DND-41 (cell line): ENCODE measurements at regions not wholly inside any gene's neighbourhood (a gene's known extent, or its start where the extent isn't known, plus 50 kb on each side); places are given as distances from the start of the nearest gene placed in this dataset.

Experiments
- ATAC-seq: fragments of 200-7000 bp; cut with Tn5 transposase; 3 replicates; pipeline ENCODE4 v1.9.1; 2021; ENCODE audit warnings: low read depth; ENCODE audit not compliant: insufficient read depth
- DNase-seq: peaks from one replicate; pipeline ENCODE4 v3.0.0-alpha.2; 2020
- H2AFZ ChIP-seq: 2 replicates; pipeline ENCODE4 v1.6.0; 2012; ENCODE audit warnings: low read depth, low read length
- H3K27ac ChIP-seq: 2 replicates; pipeline ENCODE4 v1.5.1; 2012; ENCODE audit warnings: low read length, inconsistent platforms
- H3K27me3 ChIP-seq: fragments of 200-600 bp; sonication (generic); 2 replicates; pipeline ENCODE4 v1.6.0; 2012; ENCODE audit warnings: low read length, mild to moderate bottlenecking, inconsistent platforms; ENCODE audit not compliant: insufficient read depth, poor library complexity
- H3K36me3 ChIP-seq: 2 replicates; pipeline ENCODE4 v1.5.1; 2012; ENCODE audit warnings: low read length, inconsistent platforms; ENCODE audit not compliant: insufficient read depth
- H3K4me1 ChIP-seq: 2 replicates; pipeline ENCODE4 v1.5.1; 2012; ENCODE audit warnings: mild to moderate bottlenecking, low read length; ENCODE audit not compliant: insufficient read depth
- H3K4me2 ChIP-seq: 2 replicates; pipeline ENCODE4 v1.6.0; 2012; ENCODE audit warnings: mild to moderate bottlenecking, moderate library complexity, low read length, inconsistent platforms; ENCODE audit not compliant: insufficient read depth
- H3K4me3 ChIP-seq, 2 experiments: fragments of 200-600 bp in 1 of 2; shearing (Covaris generic) in 1 of 2; 2 replicates each; pipeline ENCODE4 v1.5.1; 2012 to 2016; ENCODE audit warnings: inconsistent platforms in 2 of 2, low read length in 2 of 2, mild to moderate bottlenecking in 2 of 2, low read depth in 1 of 2, moderate library complexity in 1 of 2
- H3K79me2 ChIP-seq: 2 replicates; pipeline ENCODE4 v1.6.0; 2012; ENCODE audit warnings: low read length, inconsistent platforms; ENCODE audit not compliant: insufficient read depth
- H3K9ac ChIP-seq: 2 replicates; pipeline ENCODE4 v1.6.0; 2012; ENCODE audit warnings: low read depth, mild to moderate bottlenecking, inconsistent platforms, low read length, moderate library complexity
- H3K9me3 ChIP-seq: 2 replicates; pipeline ENCODE4 v1.5.1; 2012; ENCODE audit warnings: low read length, moderate library complexity, mild to moderate bottlenecking, inconsistent platforms; ENCODE audit not compliant: insufficient read depth, severe bottlenecking
- H4K20me1 ChIP-seq: 2 replicates; pipeline ENCODE4 v1.6.0; 2012; ENCODE audit warnings: low read length; ENCODE audit not compliant: insufficient read depth
- EZH2 ChIP-seq: IDR thresholded peaks from 3 replicates; pipeline ENCODE4 v1.6.1; 2012; ENCODE audit warnings: borderline replicate concordance, low read depth, mild to moderate bottlenecking, moderate library complexity, low read length, inconsistent platforms; ENCODE audit not compliant: severe bottlenecking
- TF ChIP-seq, protein P1 (sequence below): IDR thresholded peaks from 2 replicates; pipeline ENCODE4 v1.5.1; 2012; ENCODE audit warnings: borderline replicate concordance, low read length, moderate library complexity, mild to moderate bottlenecking; ENCODE audit not compliant: poor library complexity, severe bottlenecking; ENCODE audit errors: extremely low read depth

- H3K27me3 ChIP-seq: no peaks in the 10 kb centered on the region
- DNase-seq (no peak), ATAC-seq (no peak)
- no peaks in the 10 kb centered on the region for H4K20me1 ChIP-seq
- no peak overlapping the region for H2AFZ ChIP-seq
- H3K4me2 ChIP-seq: no peak overlapping the region
- H3K4me1 ChIP-seq: no peaks in the 10 kb centered on the region
- H3K9ac ChIP-seq: no peak overlapping the region
- no peaks in the 10 kb centered on the region for H3K9me3 ChIP-seq
- no peaks in the 10 kb centered on the region for H3K36me3 ChIP-seq
- H3K79me2 ChIP-seq: no peaks in the 10 kb centered on the region
- H3K4me3 ChIP-seq: no peak overlapping the region
- TF ChIP-seq, protein P1, sequence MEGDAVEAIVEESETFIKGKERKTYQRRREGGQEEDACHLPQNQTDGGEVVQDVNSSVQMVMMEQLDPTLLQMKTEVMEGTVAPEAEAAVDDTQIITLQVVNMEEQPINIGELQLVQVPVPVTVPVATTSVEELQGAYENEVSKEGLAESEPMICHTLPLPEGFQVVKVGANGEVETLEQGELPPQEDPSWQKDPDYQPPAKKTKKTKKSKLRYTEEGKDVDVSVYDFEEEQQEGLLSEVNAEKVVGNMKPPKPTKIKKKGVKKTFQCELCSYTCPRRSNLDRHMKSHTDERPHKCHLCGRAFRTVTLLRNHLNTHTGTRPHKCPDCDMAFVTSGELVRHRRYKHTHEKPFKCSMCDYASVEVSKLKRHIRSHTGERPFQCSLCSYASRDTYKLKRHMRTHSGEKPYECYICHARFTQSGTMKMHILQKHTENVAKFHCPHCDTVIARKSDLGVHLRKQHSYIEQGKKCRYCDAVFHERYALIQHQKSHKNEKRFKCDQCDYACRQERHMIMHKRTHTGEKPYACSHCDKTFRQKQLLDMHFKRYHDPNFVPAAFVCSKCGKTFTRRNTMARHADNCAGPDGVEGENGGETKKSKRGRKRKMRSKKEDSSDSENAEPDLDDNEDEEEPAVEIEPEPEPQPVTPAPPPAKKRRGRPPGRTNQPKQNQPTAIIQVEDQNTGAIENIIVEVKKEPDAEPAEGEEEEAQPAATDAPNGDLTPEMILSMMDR: no peak
- no peak for TF ChIP-seq EZH2
- H3K27ac ChIP-seq: no peak overlapping the region
Measured at GRCh38 chr14:26381405-26381804, 216.4 kb downstream of the NOVA1 start.

- H4K20me1 ChIP-seq: no peaks in the 10 kb centered on the region
- H3K4me3 ChIP-seq: no peak overlapping the region
- TF ChIP-seq, protein P1: no peak
- no peak for TF ChIP-seq EZH2
- H3K4me2 ChIP-seq: no peak overlapping the region
- no peaks in the 10 kb centered on the region for H3K4me1 ChIP-seq
- H3K27ac ChIP-seq: no peak overlapping the region
- ATAC-seq: no peak
- H3K27me3 ChIP-seq: no peaks in the 10 kb centered on the region
- H3K79me2 ChIP-seq: no peaks in the 10 kb centered on the region
- H3K9me3 ChIP-seq: no peaks in the 10 kb centered on the region
- no peak overlapping the region for H2AFZ ChIP-seq
- no peak overlapping the region for H3K9ac ChIP-seq
- H3K36me3 ChIP-seq: no peaks in the 10 kb centered on the region
- no peak for DNase-seq
Measured at GRCh38 chr14:26380637-26381036, 217.2 kb downstream of the NOVA1 start.

DNA sequence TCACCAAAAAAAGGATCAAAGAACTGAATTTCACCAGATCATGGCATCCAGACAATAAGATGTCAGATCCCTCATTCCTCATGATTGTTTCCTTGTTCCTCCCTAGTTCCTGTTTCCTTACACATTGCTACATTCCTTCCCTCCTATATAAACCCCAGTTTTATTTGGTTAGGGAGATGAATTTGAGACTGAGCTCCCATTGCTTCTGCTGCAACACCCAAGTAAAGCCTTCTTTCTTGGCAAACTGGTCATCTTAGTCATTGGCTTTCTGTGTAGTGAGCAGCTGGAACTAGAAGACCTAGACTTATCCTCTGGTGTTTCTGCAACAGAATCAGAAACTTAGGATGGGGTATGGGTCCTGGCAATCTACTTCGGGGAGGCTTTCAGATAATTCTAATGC, 217.9 kb downstream of the NOVA1 start:
- Histone ChIP-seq H3K4me1 (no peaks in the 10 kb centered on the region), H3K9ac (no peak overlapping the region), H3K27me3 (no peaks in the 10 kb centered on the region), H3K79me2 (no peaks in the 10 kb centered on the region), H3K36me3 (no peaks in the 10 kb centered on the region), H3K4me2 (no peak overlapping the region), H2AFZ (no peak overlapping the region), H4K20me1 (no peaks in the 10 kb centered on the region), H3K27ac (no peak overlapping the region), H3K4me3 (no peak overlapping the region), H3K9me3 (no peaks in the 10 kb centered on the region)
- no peak for DNase-seq
- no peak for TF ChIP-seq EZH2
- TF ChIP-seq, protein P1: no peak
- ATAC-seq: no peak

GRCh38 chr14:26377150-26377549, 220.7 kb downstream of the NOVA1 start:
- Histone ChIP-seq H3K79me2 (no peaks in the 10 kb centered on the region), H3K9me3 (no peaks in the 10 kb centered on the region), H3K4me2 (no peak overlapping the region), H4K20me1 (no peaks in the 10 kb centered on the region), H3K4me3 (no peak overlapping the region), H3K9ac (no peak overlapping the region), H3K36me3 (no peaks in the 10 kb centered on the region), H2AFZ (no peak overlapping the region), H3K27me3 (no peaks in the 10 kb centered on the region), H3K27ac (no peak overlapping the region), H3K4me1 (no peaks in the 10 kb centered on the region)
- DNase-seq (no peak), ATAC-seq (no peak)
- TF ChIP-seq, protein P1: no peak
- no peak for TF ChIP-seq EZH2
